HG03432 (cell line): ENCODE measurements at regions not wholly inside any gene's neighbourhood (a gene's known extent, or its start where the extent isn't known, plus 50 kb on each side); places are given as distances from the start of the nearest gene placed in this dataset.

ENCODE experiments used
- ATAC-seq: cut with Tn5 transposase; IDR thresholded peaks from one replicate; pipeline ENCODE4 v1.9.1; 2021; ENCODE audit warnings: mild to moderate bottlenecking, moderate library complexity; ENCODE audit not compliant: unreplicated experiment

DNA sequence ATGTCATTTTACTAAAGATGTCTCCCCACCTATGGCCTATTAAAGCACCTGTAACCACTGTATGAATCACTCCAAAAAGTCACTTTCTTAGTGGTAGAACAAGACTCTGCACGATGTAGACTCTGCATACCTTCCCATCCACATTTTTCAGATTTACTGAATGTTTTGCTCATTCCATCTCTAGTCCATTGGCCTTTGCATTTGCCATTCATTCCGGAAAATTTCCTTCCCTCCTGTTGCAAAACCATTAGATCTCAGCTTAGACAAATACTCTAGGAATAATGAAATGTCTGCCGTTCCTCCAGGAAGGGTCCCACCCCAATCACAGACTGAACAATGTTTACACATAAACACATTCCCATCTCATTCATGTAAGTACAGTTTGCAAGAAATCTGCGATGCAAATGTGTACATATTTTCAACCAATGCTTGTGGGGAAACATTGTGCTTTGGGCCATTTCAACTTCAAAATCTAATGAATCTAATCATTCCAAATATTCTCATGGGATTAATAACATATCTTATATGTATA is 146.3 kb upstream of the XYLT1 start:
- ATAC-seq: no peak

GRCh38 chr16:17612336-17612735 is 141.6 kb upstream of the XYLT1 start:
- ATAC-seq: no peak

GRCh38 chr16:17607609-17608008 is 136.8 kb upstream of the XYLT1 start:
- no peak for ATAC-seq

- ATAC-seq: no peak
These were observed 136.3 kb upstream of the XYLT1 start for GRCh38 chr16:17607075-17607509.

- ATAC-seq: no peak
These were observed 135.7 kb upstream of the XYLT1 start for GRCh38 chr16:17606460-17606859.

DNA sequence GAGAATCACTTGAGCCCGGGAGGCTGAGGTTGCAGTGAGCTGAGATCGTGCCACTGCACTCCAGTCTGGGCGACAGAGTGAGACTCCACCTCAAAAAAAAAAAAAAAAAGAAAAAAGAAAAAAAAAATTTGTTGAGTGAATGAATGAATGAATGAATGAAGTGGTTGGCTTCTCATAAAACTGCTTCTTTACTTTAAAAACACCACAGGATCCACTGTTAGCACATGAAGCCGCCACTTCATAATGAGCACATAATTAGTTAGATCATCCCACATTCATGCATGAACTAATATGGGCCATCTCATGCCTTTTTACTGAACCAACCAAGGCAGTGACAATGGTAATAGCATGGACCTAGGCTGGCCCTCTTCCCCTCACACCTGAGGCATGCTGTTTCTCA is 135.0 kb upstream of the XYLT1 start:
- no peak for ATAC-seq

GRCh38 chr16:17603626-17604025 is 132.9 kb upstream of the XYLT1 start:
- no peak for ATAC-seq

DNA sequence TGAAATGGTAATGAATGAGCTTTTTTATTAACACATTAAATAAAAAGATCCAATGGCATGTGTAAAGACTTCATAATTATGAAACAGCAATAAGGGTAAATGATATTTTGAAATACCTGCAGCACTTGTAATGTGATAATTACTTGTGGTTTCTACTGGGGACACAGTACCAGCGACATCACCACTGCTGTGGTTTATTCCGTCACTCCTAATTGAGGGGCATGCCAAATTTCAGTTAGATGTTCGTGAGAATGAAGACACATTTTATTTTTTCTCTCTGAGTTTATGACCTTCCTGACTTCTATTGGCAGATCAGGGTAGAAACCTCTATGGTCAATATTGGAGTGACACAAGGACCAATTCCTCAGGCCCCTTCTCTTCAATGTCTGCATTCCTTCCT is 131.9 kb upstream of the XYLT1 start:
- ATAC-seq: no peak

DNA sequence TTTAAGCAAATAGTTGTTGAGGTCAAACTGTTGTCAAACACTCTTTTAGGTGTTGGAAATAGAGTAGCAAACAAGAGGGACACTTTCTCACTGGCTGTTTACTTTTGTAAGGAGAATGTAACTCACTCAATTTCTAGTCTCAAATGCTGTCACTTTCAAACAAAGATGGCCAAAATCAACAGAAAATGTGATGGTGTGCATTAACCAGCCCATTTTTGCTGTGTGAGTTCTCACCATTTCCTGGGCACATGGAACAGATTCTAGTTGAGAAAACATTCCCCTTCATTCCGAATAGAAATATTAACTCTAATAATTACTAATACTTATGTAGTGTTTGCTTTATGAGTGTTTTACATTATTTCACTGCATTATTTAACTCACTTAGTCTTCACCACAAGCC is 128.2 kb upstream of the XYLT1 start:
- ATAC-seq: no peak

GRCh38 chr16:17591655-17592405 is 121.1 kb upstream of the XYLT1 start:
- ATAC-seq: no peak

DNA sequence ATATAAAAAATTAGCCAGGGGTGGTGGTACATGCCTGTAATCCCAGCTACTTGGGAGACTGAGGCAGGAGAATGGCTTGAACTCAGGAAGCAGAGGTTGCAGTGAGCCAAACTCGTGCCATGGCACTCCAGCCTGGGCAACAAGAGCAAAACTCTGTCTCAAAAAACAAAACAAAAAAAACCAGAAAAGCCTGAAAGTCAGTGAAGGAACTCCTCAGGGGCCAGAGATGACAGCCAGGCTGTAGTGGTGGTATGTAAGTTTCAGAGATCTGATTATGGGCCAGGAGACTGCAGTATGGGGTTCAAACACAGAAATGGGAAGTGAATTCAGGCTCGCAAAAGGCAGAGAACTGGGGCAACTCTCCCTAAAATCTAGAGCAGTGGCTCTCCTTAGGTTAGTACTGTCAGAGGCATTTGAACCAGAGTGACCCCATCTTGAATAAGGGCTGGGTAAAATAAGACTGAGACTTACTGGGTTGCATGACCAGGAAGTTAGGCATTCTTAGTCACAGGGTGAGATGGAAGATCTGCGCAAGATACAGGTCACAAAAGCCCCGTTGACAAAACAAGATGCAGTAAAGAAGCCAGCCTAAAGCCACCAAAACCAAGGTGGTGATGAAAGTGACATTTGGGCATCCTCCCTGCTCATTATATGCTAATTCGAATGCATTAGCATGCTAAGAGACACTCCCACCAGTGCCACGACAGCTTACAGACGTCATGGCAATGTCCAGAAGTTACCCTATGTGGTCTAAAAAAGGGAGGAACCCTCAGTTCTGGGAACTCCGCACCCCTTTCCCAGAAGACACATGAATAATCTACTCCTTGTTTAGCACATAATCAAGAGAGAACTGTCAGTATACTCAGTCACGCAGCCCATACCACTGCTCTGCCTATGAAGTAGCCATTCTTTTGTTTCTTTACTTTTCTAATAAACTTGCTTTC is 120.2 kb upstream of the XYLT1 start:
- no peak for ATAC-seq

GRCh38 chr16:17589898-17590297 is 119.1 kb upstream of the XYLT1 start:
- no peak for ATAC-seq

GRCh38 chr16:17585449-17586074 is 114.8 kb upstream of the XYLT1 start:
- no peak for ATAC-seq

DNA sequence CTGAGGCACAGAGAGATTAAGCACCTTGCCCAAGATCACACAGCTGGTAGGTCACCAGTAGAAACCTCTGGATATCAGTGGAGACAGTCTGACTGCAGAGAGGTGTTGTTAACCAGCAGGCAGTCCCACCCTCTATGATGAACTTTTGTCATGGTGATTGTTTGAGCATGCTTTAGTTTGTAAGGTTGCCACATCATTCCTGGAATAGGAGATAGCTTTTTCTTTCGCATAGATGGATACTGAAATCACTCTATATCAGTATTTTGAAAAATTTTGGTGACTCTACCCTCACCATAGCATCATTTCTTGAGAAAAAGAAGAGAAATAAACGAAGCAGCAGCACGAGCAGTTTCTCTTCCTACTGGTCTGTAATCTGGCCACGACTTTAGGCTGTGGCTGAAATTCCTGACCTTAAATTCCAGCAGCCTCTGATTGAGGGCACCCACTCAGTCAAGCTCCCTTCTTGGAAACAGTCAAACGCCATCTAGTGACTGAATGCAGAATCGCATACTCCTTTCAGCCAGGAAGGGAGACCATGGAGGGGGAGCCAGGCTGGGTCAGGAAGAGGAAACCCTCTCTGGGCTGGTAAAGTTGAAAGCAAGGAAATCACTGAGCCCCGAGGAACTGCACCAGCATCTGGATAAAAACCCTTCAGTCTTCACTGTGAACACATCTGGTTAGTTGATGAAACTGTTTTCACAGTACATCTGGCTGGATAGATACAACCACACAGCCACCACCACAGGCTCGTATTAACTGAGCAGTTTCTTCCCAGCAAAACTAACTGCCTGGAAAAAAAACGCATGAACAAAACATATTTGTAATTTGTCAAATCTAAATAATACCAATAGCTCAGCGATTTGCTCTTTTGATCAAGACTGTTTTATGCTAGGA is 108.5 kb upstream of the XYLT1 start:
- no peak for ATAC-seq

GRCh38 chr16:17574256-17574655 is 103.5 kb upstream of the XYLT1 start:
- no peak for ATAC-seq

GRCh38 chr16:17572145-17572544 is 101.4 kb upstream of the XYLT1 start:
- ATAC-seq: no peak

DNA sequence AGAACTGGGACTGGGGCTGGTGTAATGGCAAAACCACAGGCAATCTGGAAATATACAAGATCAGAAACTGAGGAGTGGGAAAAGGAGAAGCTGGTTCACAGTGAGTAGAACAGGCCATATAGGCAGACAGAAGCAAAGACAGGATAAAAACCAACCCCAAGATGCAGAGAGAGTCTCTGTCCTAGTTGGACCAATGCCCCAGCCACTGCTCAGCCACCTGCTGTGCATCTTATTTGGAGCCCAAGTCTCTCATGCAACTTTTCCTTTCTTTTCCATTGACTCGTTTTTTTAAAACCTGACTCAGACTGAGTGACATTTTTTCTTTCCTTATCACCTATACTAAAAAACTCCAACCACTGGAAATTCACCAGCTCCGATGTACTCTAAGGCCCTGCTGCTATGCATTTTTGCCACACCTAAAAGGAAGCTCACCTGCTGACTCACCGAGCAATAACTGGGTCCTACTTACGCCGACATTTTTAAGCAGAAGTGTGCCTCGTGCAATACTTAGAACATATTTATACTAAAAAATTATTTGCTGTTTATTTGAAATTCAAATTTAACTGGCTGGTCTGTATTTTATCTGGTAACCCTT is 100.8 kb upstream of the XYLT1 start:
- ATAC-seq: no peak

GRCh38 chr16:17568239-17568638 is 97.5 kb upstream of the XYLT1 start:
- no peak for ATAC-seq

DNA sequence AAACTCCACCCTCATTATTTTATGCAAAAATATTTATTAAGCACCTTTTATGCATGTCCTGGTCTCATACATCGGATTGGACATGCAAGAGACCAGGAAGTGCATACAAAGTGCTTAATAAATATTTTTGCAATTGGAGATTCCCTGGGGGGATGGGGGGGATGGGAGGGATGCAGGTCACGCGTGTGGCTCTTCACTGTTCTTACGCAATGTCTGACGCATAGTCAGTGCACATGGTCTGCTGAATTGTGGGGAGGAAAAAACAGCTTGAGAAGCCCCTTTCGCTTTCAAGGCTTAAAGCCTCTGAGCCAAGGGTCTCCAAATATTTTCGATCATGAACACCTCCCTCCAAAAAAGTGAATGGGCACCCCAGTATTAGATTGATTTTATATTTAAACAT is 96.7 kb upstream of the XYLT1 start:
- no peak for ATAC-seq
